GM12865 (cell line): ENCODE measurements at regions not wholly inside any gene's neighbourhood (a gene's known extent, or its start where the extent isn't known, plus 50 kb on each side); places are given as distances from the start of the nearest gene placed in this dataset.

Source experiments
- DNase-seq: peaks from one replicate; pipeline ENCODE4 v3.0.0; 2010; ENCODE audit warnings: low read depth
- H3K4me3 ChIP-seq: 2 replicates; pipeline ENCODE4 v1.5.1; 2011; ENCODE audit warnings: mild to moderate bottlenecking, low read depth, low read length, control low read depth
- CTCF ChIP-seq: IDR thresholded peaks from 2 replicates; pipeline ENCODE4 v1.5.1; 2011; ENCODE audit warnings: low read length, control low read depth, low read depth, inconsistent platforms; ENCODE audit not compliant: insufficient read depth; ENCODE audit errors: missing control alignments

- no peak for TF ChIP-seq CTCF
- DNase-seq: no peak
- no peak overlapping the region for H3K4me3 ChIP-seq
These were observed 159.4 kb upstream of the TENM3 start for GRCh38 chr4:182083671-182084410.

- no peak for TF ChIP-seq CTCF
- DNase-seq: no peak
- no peak overlapping the region for H3K4me3 ChIP-seq
These were observed 158.1 kb upstream of the TENM3 start for GRCh38 chr4:182085051-182085480.

- DNase-seq: peak; percentile 19
- peak; percentile 5 for TF ChIP-seq CTCF
- no peak overlapping the region for H3K4me3 ChIP-seq
These were observed 153.9 kb upstream of the TENM3 start for GRCh38 chr4:182089326-182089725.

GRCh38 chr4:182090186-182090585, 153.0 kb upstream of the TENM3 start:
- no peak overlapping the region for H3K4me3 ChIP-seq
- TF ChIP-seq CTCF: no peak

GRCh38 chr4:182091128-182091527, 152.1 kb upstream of the TENM3 start:
- TF ChIP-seq CTCF: no peak
- no peak overlapping the region for H3K4me3 ChIP-seq
- DNase-seq: no peak

More at GRCh38 chr4:182090186-182090585, 153.0 kb upstream of the TENM3 start:
- no peak for DNase-seq

GRCh38 chr4:182093431-182093831, 149.8 kb upstream of the TENM3 start:
- no peak for TF ChIP-seq CTCF
- peak; percentile 50 for DNase-seq
- H3K4me3 ChIP-seq: no peak overlapping the region

- DNase-seq: no peak
- H3K4me3 ChIP-seq: no peak overlapping the region
- no peak for TF ChIP-seq CTCF
These were observed 149.3 kb upstream of the TENM3 start for GRCh38 chr4:182093935-182094334.
